Epithelial cell of proximal tubule (primary cell): ENCODE measurements at regions not wholly inside any gene's neighbourhood (a gene's known extent, or its start where the extent isn't known, plus 50 kb on each side); places are given as distances from the start of the nearest gene placed in this dataset.

Source experiments
- DNase-seq: peaks from one replicate; pipeline ENCODE4 v3.0.0-alpha.2; 2011; ENCODE audit warnings: low read depth
- H3K4me3 ChIP-seq: 2 replicates; pipeline ENCODE4 v1.5.1; 2011; ENCODE audit warnings: low read depth, mild to moderate bottlenecking, low read length
- TF ChIP-seq, protein P1 (sequence below): conservative IDR thresholded peaks from 2 replicates; pipeline ENCODE4 v1.5.1; 2012; ENCODE audit warnings: low read depth, mild to moderate bottlenecking, low read length

DNA sequence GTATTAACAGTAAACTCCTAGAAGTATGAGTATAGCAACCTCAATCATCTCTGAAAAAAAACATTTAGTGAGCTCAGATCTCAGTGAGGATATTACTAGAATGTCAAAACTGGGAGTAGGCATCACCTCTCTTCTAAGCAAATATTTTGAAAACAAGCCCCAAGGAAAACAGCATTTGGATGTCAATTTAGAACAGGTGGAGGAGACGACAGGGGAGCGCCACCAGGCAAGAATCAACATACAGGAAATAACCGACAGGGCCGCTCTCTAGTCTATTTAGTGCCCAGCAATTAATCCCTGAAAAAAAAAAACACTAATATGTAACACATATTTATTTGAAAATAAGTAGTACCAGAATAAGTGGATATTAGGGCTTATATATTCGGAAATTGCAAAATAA is 940.3 kb upstream of the ADGRL3 start:
- DNase-seq: no peak
- TF ChIP-seq, protein P1, sequence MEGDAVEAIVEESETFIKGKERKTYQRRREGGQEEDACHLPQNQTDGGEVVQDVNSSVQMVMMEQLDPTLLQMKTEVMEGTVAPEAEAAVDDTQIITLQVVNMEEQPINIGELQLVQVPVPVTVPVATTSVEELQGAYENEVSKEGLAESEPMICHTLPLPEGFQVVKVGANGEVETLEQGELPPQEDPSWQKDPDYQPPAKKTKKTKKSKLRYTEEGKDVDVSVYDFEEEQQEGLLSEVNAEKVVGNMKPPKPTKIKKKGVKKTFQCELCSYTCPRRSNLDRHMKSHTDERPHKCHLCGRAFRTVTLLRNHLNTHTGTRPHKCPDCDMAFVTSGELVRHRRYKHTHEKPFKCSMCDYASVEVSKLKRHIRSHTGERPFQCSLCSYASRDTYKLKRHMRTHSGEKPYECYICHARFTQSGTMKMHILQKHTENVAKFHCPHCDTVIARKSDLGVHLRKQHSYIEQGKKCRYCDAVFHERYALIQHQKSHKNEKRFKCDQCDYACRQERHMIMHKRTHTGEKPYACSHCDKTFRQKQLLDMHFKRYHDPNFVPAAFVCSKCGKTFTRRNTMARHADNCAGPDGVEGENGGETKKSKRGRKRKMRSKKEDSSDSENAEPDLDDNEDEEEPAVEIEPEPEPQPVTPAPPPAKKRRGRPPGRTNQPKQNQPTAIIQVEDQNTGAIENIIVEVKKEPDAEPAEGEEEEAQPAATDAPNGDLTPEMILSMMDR: no peak
- H3K4me3 ChIP-seq: no peak overlapping the region

DNA sequence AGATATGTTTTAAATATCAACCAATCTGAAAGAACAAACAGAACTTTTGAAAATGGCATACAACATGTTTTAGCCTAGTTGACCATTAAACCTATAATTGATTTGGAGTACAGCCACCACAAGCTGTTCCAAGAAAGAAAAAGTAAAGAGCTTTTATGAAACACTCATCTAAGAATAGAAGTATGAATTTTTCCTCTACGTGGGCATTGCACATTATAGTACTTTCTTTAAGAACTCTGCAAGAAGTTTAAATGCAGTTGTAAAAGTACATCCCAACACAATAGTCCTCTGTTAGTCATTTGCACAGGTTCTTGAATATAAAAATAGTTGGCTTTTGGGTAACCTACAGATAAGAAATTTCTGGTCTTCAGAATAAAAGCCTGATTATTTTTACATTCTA is 933.6 kb upstream of the ADGRL3 start:
- TF ChIP-seq, protein P1: no peak
- no peak for DNase-seq
- no peak overlapping the region for H3K4me3 ChIP-seq

DNA sequence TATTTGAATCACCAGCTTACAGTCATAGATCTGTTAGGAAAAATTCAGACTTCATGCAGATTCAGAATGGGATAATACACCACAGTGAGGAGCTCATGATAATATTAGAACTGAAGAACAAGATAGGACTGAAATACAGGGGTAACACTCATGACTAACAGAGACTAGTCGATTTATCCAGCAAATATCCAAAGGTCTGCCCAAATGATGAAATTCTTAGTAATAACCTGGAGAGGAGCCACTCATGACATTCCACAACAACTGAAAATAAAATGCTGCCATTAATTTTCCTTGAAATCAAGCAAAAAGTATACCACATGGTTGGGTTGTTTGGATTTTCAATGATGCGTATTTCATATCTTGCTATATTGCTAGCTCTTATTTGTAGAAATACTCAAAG is 903.7 kb upstream of the ADGRL3 start:
- no peak for DNase-seq
- no peak overlapping the region for H3K4me3 ChIP-seq
- TF ChIP-seq, protein P1: no peak

DNA sequence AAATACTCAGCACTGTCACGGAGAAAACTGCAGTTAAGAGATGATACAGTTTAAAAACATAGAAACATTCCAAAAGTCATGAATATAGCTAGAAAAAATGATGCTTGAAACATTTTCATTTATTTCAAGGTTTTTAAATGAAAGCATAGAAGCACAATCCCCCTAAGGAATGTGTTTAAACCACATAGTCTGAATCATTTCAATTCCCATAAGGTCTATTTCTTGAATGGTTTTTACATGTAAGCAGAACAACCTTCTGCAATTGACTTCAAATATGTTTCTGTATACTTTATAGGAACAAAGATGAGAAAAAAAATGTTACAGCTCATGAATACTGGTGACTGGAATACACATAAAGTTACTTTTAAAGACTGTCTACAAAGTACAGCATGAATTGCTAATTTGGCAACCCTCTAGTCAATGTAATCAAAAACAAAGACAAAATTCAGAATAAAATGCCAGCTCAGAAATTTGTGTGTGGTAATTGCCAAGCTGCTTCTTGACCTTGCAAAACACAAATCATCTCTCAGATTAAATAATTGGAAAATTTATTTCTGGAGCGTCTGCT is 886.4 kb upstream of the ADGRL3 start:
- TF ChIP-seq, protein P1: no peak
- no peak overlapping the region for H3K4me3 ChIP-seq
- no peak for DNase-seq

DNA sequence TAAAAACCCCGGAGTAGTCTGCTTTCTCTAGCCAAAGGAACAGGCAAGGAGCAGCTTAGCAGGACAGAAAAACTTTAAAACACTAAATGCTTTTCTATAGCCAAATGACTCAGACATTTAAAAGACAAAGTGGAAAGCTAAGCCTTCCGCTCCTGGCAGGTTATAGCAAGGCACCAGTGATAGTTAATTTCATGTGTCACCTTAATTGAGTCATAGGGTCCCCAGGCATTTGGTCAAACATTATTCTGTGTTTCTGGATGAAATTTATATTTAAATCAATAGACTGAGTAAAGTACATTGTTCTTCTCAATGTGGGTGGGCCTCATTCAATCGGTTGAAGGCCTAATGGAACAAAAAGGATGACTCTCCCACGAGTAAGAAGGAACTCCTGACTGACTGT is 885.7 kb upstream of the ADGRL3 start:
- TF ChIP-seq, protein P1: no peak
- no peak overlapping the region for H3K4me3 ChIP-seq
- no peak for DNase-seq

DNA sequence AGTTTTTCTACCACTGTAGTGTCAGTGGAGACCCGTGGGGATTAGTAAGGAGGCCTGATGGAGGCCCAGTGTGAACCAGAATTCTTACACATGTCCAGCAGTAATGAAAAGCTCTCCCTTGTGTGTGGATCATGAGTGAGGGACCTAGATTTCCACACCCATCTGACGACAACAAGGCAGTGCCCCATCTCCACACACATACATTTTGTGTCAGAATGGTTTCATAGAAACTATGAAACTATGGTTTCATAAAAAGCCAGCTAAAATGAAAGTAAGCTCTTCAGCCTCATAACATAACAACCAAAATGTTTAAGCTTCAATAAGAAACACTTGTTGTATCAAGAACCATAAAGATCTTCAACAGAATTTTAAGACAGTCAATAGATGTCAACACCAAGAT is 884.5 kb upstream of the ADGRL3 start:
- TF ChIP-seq, protein P1: no peak
- no peak for DNase-seq
- no peak overlapping the region for H3K4me3 ChIP-seq

DNA sequence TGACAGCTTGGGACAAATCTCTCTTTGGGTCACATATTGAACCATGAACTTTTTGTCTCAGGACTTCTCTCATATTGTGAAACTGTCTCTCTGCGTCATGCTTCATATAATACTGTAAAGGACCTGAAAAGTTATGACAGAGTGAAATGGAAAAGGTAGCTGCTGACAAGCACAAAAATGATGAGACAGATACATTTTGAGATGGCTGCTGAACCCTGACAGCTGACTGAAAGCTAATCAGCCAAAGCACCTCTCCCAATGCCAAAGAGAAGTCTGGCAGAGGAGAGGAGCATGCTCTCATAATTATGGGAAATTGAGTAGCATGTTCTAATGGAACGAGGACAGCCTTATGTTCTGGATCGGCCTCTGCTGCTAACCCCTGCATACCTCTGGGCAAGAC is 873.4 kb upstream of the ADGRL3 start:
- DNase-seq: no peak
- H3K4me3 ChIP-seq: no peak overlapping the region
- TF ChIP-seq, protein P1: no peak
